Testis (tissue), 2 donors: ENCODE measurements at regions not wholly inside any gene's neighbourhood (a gene's known extent, or its start where the extent isn't known, plus 50 kb on each side); places are given as distances from the start of the nearest gene placed in this dataset.

ENCODE experiments used
- CTCF ChIP-seq, 3 experiments: fragments of 450-650 bp in 2 of 3; fragments of 200-600 bp in 1 of 3; sonication (generic) in 1 of 3; IDR thresholded peaks; one replicate each; pipeline ENCODE4 v1.5.1; 2016 to 2019; ENCODE audit warnings: antibody characterized with exemption in 3 of 3, mild to moderate bottlenecking in 2 of 3, moderate library complexity in 1 of 3
- POLR2A ChIP-seq: fragments of 450-650 bp; IDR thresholded peaks from one replicate; pipeline ENCODE4 v1.6.1; 2017; ENCODE audit warnings: antibody characterized with exemption, mild to moderate bottlenecking, moderate library complexity

- TF ChIP-seq CTCF (IDR thresholded peaks at IDR 0.05) (no peak), POLR2A (no peak)
Observed at GRCh38 chr15:96067677-96068076, 262.8 kb upstream of the NR2F2 start.
